ENCODE measurements at regions not wholly inside any gene's neighbourhood (a gene's known extent, or its start where the extent isn't known, plus 50 kb on each side); places are given as distances from the start of the nearest gene placed in this dataset.
"Not testable (repeated sequence)": the region's sequence is repeated elsewhere in the genome, so short reads cannot be mapped to it uniquely, and the experiment has no call there.

DNA sequence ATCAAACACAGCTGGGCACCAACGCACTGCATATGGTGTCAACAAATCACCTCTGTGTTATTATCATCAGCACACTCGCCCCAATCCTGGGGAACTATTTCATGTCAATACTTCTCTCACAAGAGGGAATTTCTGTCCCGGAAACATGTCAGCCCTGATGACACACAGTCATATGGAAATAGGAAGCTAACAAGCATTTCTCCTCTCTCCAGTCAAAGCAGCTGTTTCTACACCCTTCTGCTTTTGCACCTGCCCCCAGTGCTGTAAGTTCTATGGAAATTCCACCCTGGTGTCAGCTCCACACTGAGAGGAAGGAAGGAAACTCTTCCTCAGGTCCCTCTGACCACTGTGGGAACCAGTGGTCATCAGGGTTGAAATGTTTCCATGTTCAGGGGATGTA is 447.6 kb upstream of the ID2 start:
- no peak for DNase-seq (ENCODE audit: low read depth in 2 of 2, low spot score in 1 of 2)

DNA sequence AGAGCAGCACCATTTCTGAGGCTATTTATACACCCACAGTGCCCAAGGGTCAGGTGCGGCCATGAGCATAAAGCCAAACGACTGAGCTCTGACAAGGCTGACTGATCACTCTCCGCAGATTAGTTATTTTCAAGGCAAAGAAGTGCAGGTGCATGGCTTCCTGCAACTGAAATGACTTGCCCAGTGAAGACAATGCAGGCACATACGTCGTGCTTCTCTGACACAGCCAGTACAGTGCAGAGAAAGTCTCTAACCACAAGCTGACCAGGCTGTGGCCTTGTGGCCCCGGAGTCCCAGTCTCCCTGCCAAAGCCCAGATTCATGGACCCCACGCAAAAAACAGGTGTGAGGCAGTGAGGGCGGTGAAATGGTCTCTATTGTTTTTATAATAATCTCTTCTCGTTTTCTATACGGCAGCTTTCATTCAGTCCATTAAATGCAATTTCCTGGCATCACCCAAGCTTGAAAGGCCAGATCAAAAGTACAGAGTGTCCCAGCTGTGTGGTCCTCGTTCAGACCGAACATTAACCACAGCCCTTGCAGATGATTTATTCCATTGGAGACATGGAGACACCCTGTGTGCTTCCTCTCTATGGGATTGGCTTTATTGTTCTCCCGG is 447.0 kb upstream of the ID2 start:
- no peak for DNase-seq (ENCODE audit: low read depth in 2 of 2, low spot score in 1 of 2)

DNA sequence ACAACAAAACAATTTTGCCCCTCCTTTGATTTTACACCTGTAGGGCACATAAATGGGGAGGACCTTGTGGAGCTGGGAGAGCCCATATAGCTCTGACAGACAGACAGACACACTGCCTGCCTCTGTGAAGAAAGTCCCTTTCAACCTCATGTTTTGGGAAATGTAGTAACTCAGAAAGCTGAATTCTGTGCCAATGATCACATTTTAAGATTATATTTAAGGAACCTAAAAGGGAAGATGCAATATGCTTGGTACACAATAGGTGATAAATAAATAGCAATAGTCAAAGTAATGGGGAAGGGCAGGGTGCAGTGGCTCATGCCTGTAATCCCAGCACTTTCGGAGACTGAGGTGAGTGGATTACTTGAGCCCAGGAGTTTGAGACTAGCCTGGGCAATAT is 446.4 kb upstream of the ID2 start:
- no peak for DNase-seq (ENCODE audit: low read depth in 2 of 2, low spot score in 1 of 2)

DNA sequence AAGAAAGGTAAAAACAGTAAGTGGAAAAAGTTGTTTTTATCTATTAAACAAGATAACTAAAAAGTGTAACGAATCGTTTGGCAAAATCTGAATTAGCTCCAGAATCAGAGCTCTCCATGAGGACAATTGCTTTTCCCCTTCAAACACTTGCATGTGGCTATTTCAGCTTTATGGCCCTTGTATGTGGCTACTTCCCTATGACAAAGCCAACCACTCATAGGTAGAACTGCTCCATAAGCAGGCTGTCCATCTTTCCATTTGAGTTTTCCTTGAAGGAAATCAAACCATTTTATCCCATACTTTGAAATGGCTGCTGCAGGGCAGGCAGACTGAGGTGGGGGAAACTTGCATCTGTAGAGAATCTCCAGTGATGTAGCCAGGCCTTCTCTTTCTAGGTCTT is 445.5 kb upstream of the ID2 start:
- no peak for DNase-seq (ENCODE audit: low read depth in 2 of 2, low spot score in 1 of 2)

DNA sequence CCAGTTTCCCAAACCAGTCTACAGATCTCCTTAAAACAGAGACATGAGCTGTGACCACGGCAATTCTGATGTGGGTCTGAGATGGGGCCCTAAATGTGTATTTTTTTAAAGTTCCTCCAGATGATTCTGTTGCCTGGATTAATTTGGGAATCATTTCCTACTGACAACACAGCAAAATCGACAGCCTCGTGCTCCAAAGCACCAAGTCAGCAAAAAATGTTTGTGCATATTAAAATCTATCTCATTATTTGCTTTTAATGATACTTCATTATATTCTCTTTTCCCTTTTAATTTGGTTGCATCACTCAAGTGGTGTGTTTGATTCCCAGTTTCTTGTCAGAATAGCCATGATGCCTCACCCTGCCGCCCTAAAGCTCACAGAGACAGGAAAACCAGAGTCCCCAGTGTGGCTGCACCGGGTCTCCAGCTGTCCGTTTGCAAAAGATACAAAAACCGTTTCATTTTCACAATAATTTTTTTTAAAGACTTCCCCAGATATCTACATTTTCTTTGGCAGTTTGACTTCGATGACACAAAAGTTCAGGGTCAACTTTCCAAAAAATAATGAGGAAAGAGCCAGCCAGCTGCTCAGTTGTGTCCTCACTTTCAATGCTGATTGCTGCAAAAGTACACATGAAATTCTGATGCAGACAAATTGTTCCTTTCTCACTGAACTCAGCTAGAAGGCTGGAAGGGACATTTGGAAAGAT is 443.2 kb upstream of the ID2 start:
- no peak for DNase-seq (ENCODE audit: low read depth in 2 of 2, low spot score in 1 of 2)

DNA sequence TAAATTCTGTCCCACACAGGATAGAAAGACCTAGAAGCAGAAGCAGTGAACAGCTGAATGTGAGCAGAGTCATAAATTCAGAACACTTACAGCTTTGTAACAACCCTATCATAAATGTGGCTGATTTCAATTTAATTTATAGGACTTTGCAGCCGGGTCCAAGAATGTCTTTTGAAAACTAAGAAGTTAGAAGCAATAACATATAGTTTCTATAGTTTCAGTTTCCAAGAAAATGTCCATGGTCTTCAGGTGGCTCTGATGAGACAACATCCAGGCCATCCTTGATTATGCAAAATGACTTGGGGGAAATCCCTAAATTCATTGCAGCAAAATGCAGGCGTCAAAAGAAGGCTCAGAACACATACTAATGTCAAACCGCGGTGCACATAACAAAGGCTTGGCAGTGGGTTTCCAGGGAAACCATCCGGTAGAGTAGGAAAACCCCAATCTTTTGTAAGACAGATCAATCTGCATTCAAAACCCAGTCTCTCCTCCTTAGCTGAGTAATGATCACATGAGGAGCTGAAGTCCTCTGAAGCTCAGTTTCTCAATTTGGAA is 442.2 kb upstream of the ID2 start:
- DNase-seq (ENCODE audit: low read depth in 2 of 2, low spot score in 1 of 2), result no peak

DNA sequence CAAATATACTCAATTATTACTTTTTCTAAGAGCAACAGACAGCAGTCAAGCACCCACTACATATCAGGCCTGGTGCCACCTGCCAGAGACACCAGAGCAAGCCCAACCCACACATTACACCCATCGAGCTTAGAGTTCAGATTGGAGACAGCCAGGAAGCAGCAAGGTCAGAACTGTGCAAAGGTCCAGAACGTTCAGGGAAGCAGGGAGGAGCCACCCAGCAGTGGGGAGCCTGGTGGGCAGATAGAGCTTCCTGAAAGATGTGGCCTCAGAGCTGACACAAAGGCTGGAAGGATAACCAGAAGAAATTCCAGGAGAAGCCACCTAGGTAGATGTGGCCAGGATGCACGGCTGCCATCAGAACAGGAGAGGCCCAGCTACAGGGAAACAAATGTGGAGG is 440.5 kb upstream of the ID2 start:
- DNase-seq (ENCODE audit: low read depth in 2 of 2, low spot score in 1 of 2), result no peak

DNA sequence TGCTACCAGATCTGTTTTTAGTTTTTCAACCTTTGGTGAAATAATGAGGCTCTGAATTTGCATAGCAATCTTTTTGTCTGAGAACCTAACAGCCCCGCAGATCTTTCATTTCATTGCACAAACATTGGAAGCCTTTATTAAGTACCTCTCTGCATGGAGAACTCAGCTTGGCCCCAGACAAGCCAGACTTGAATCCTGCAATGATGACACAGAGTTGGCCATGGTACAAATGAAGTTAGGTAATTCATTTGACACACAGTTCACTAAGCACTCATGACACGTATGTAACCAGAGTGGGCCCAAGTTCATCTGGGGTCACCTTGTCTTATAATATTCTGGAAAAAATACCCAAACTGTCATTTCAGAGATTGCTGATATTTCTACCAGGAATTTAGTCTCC is 439.1 kb upstream of the ID2 start:
- no peak for DNase-seq (ENCODE audit: low read depth in 2 of 2, low spot score in 1 of 2)

DNA sequence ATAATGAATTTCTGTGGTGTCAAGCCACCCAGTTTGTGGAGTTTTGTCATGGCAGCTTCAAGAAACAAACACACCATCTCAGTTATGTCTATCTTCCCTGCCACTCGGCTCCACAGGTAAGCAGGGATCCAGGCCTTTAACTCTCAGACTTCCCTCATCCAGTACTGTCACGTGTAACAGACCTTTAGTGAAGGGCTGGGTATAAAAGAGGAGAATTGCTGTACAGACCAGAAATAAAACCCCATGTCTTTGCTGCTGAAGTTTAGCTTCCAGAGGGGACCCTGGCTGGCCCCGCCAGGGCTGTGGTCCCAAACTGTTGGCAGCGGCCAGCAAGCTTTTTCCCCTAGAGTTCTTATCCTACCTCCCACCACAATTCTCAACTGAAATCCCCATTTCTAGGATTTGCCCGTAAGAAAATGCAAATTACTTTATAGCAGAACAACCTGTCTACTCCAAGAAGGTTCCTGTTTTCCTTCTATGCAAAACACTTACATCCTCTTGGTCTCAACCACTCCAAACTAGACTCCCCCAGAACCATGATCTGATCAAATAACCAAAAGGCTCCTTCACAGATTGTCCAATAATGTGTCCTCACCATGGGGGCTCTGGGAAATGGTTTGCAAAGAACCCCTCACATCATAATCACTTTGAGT is 438.0 kb upstream of the ID2 start:
- DNase-seq (ENCODE audit: low read depth in 2 of 2, low spot score in 1 of 2), result no peak

DNA sequence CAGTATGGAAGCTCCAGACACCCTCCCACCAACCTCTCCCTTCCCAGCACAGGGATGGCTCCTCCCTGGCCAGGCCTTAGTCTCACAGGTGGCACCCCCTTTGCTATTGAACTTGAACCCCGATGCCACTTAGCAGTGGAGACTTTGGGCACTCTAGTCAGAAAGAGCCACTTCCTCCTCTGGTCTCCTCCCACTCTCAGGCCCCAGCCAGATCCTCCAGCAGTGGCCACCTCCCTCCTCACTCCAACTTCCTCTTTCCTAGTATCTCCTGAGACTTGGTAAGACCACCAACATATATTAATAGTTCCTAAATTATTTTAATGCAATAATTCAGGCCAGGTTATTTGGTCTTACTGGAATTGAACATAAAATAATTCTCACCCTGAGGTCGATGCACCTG is 437.2 kb upstream of the ID2 start:
- no peak for DNase-seq (ENCODE audit: low read depth in 2 of 2, low spot score in 1 of 2)

DNA sequence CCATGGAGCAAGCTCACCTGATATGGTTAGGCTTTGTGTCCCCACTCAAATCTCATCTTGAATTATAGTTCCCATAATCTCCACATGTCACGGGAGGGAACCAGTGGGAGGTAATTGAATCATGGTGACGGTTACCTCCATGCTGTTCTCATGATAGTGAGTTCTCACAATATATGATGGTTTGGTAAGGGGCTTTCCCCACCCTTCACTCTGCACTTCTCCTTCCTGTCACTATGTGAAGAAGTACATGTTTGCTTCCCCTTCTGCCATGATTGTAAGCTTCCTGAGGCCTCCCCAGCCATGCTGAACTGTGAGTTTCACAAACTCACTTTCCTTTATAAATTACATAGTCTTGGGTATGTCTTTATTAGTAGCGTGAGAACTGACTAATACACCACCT is 435.7 kb upstream of the ID2 start:
- no peak for DNase-seq (ENCODE audit: low read depth in 2 of 2, low spot score in 1 of 2)

DNA sequence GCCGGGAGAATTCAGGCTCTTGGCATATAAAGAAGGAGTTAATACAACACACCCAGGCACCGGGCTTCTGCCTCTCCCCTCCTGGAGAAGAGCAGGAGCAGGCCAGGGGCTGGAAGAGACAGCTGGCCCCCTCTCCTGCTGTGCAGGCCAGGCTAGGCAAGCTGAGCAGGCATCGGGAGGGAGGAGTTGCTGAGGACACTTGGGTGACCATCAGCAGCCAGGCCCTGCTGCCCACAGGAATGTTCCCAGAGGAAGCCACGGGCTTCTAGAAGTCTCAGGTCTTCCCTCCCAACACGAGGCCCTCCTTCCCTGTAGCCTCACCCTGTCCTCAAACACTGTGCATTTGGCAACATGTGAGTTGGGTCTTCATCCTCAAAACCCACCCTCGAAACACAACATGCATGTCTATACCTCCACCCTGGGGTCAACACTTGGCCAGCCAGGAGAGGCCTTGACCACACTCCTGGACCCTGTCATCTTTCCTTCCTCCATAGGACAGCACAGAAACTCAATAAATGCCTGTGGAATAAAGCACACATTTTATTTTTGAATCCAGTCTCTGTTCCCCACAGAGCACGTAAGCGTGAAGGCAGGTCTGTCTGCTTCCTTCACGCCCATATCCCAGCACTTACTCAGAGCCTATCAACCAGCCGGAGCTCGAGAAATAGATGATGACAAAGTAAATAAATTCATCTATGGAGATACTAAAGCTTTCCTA is 433.8 kb upstream of the ID2 start:
- DNase-seq (ENCODE audit: low read depth in 2 of 2, low spot score in 1 of 2), result no peak

DNA sequence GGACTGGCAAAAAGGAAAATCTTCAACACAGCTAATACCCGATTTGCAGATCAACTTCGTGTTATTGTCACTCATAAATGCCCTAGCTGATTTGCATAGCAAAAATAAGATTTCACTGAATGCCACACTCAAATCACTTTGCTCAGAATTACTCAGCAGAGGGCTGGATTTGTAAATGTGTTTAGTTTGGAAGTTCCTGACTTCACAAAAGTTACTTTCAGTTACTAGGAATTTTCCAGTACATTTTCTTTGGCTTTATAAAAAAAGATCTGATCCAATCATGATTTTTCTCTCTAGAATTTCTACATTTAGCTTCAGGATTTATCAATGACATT is 433.3 kb upstream of the ID2 start:
- DNase-seq (ENCODE audit: low read depth in 2 of 2, low spot score in 1 of 2), result no peak

DNA sequence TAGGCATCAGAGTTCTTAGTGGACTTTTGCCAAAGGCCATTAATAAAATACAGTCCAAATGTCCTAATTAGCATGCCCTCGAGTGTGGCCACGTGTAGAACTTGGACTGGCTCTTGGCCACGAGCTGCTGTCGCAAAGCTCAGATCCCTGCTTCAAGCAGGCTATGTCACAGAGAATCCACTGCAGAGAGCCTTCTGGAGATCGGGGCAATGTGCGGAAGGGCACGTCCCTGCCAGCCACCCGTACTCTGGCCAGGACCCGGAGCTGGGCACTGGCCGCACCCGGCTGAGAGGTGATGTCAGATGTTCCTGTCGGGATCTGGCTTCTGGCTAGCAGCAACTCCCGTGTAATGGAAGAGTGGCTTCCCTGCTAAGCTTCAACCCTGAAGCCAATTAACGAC is 432.7 kb upstream of the ID2 start:
- DNase-seq (ENCODE audit: low read depth in 2 of 2, low spot score in 1 of 2), result no peak

DNA sequence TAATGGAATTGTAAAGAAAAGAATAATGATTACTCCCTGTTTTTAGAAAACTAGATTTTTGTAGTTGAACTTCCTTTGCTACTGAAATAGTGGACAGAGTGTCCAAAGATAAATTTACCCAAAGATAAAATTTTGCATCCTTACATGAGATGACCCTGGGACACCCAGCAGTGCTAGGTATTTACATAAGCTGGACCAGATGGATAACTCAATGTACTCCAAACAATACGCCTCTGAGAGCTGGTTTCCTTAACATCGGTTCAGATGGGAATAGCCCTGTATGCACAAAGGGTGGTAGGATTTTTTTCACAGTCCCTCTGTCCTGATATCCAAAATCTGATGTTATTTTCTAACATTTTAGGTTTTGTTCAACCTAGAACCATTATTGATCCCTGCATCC is 432.1 kb upstream of the ID2 start:
- DNase-seq (ENCODE audit: low read depth in 2 of 2, low spot score in 1 of 2), result no peak

DNA sequence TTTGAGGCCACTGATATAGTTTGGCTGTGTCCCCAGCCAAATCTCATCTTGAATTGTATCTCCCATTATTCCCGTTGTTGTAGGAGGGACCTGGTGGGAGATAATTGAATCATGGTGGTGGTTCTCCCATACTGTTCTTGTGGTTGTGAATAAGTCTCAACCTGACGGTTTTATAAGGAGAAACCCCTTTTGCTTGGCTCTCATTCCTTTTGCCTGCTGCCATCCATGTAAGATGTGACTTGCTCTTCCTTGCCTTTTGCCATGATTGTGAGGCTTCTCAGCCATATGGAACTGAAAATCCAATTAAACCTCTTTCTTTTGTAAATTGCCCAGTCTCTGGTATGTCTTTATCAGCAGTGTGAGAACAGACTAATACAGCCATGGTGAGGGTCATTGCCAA is 431.6 kb upstream of the ID2 start:
- not testable (repeated sequence) for DNase-seq (ENCODE audit: low read depth in 2 of 2, low spot score in 1 of 2)

DNA sequence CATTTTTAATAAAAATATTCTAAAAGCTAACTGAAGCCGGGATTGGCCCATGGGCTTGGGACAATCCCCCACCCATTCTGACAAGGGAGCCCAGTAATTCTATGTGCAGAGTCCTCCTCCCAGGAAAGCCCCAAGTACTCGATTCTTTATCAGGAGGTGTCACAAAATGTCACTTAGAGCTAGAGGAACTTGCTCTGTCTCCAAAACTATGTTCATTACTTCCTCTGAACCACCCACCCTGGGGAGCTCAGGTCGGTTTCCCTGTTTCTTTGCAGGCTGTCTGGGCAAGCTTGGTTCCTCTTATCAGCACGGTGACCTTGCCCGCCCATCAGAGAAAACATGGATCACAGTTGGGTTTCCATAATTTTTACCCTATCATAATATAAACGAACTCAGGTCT is 430.6 kb upstream of the ID2 start:
- DNase-seq (ENCODE audit: low read depth in 2 of 2, low spot score in 1 of 2), result no peak

DNA sequence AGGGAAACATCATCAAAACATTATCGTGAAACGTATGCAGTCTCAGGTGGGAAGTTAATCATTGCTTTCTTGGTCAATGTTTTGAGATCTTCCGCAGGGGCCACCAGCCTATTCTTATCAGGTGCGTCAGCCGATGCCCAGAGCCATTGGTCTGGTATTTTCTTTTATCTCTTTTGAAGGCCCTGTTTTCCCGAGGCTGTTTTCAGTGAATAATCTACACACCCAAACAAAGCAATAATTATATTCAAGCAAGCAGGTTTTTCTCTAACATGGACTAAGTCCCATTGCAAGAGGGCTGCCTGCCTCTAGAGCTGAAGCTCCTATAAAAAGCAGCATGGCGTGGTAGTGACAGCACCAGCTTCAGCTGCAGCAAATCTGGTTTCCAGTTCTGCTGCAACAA is 430.0 kb upstream of the ID2 start:
- no peak for DNase-seq (ENCODE audit: low read depth in 2 of 2, low spot score in 1 of 2)

DNA sequence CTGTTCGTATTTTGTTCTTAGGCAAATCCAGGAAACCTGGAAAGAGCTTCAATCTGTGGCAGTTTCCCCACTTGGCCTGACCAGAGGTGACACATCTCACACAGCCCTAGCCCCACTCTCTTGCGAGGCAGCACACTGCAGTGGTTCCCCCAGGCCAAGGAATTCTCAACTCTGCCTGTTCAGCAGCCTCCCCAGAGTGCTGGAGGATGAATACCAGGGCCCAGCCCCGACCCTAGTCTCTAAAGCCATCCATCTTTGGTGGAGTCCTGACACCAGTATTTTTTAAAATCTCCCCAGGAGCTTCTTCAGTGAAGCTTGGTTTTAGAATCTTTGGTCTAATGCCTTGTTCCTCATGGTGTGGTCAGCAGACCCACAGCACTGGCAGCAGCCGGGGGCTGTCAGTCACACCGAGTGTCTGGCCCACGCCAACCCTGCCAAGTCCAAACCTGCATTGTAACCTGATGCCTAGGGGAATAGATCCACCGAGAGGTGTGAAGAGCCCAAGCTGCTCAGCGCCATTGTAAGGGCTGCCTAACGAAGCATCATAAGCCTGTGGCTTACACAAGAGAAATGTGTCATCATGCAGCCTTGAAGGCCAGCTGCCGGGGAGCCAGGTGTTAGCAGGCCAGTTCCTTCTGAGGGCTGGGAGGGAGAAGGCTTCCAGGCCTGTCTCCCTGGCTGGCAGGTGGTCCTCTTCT is 428.7 kb upstream of the ID2 start:
- no peak for DNase-seq (ENCODE audit: low read depth in 2 of 2, low spot score in 1 of 2)

DNA sequence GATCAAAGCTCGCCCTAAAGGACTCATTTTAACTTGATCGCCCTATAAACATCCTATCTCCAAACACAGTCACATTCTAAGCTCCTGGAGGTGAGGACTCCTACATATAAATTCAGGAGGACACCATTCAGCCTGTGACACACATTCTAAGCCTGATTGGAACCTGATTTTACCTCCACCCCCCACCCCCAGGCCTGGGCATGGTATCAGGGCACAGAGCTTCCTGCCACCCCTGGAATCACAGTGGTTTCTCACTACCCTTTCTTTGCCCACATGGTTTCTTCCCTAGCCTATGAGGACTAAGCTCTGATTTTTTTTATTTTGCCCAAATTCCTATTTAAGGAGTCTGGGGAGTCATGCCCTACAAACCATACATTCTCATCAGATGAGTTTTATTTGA is 428.1 kb upstream of the ID2 start:
- no peak for DNase-seq (ENCODE audit: low read depth in 2 of 2, low spot score in 1 of 2)

DNA sequence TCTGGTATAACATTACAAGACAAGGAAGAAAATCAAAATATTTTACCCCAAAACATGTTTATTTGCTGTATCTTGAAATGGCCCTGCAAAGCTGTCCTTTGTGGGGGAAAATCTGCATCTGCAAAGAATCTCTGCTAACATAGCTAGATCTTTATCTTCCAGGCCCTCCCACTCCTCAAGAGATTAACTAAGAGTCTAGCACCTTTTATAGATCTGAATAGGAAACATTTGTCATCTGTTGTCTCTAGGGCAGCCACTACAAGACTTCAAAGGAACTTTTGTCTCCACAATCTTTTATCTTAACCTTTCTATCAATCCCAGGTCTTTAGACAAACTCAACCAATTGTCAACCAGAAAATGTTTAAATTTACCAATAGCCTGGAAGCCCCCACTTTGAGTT is 427.6 kb upstream of the ID2 start:
- DNase-seq (ENCODE audit: low read depth in 2 of 2, low spot score in 1 of 2), result not testable (repeated sequence)

All from stimulated activated CD8-positive, alpha-beta memory T cell treated with anti-CD3 and anti-CD28 coated beads, Interleukin-4, amount 100 ng/mL, for 4 hours (primary cell).